Lung microvascular endothelial cell (primary cell): ENCODE measurements at regions not wholly inside any gene's neighbourhood (a gene's known extent, or its start where the extent isn't known, plus 50 kb on each side); places are given as distances from the start of the nearest gene placed in this dataset.

ENCODE experiments used
- DNase-seq, 2 donors: peaks; one replicate each; pipeline versions ENCODE4 v3.0.0 to v3.0.0-alpha.2; 2010; ENCODE audit warnings: low read depth in 2 of 2

GRCh38 chr9:108286638-108287206 is 569.1 kb downstream of the ACTL7B start:
- no peak for DNase-seq

- no peak for DNase-seq
Measured at GRCh38 chr9:108283696-108284095, 572.1 kb downstream of the ACTL7B start.

GRCh38 chr9:108282872-108283271 is 572.9 kb downstream of the ACTL7B start:
- peak; percentile 19 to 25 for DNase-seq

- DNase-seq: no peak
Measured at GRCh38 chr9:108281696-108282095, 574.1 kb downstream of the ACTL7B start.

GRCh38 chr9:108278341-108278740 is 577.4 kb downstream of the ACTL7B start:
- no peak for DNase-seq

- DNase-seq: no peak
Measured at GRCh38 chr9:108277216-108277615, 578.6 kb downstream of the ACTL7B start.

- DNase-seq: no peak
Measured at GRCh38 chr9:108275906-108276305, 579.9 kb downstream of the ACTL7B start.

GRCh38 chr9:108274971-108275370 is 580.8 kb downstream of the ACTL7B start:
- no peak for DNase-seq

- no peak for DNase-seq
Measured at GRCh38 chr9:108273988-108274387, 581.8 kb downstream of the ACTL7B start.

GRCh38 chr9:108272349-108272899 is 583.4 kb downstream of the ACTL7B start:
- DNase-seq: peak; percentile 60 to 75

GRCh38 chr9:108271646-108272348 is 584.0 kb downstream of the ACTL7B start:
- peak; percentile 67 to 76 for DNase-seq

- DNase-seq: no peak
Measured at GRCh38 chr9:108271236-108271635, 584.5 kb downstream of the ACTL7B start.

GRCh38 chr9:108270561-108270960 is 585.2 kb downstream of the ACTL7B start:
- no peak for DNase-seq

GRCh38 chr9:108270051-108270450 is 585.7 kb downstream of the ACTL7B start:
- DNase-seq: peak; percentile 5 to 41

GRCh38 chr9:108269371-108269770 is 586.4 kb downstream of the ACTL7B start:
- no peak for DNase-seq

GRCh38 chr9:108265065-108265464 is 590.7 kb downstream of the ACTL7B start:
- DNase-seq: no peak

- DNase-seq: no peak
Measured at GRCh38 chr9:108264093-108264492, 591.7 kb downstream of the ACTL7B start.

GRCh38 chr9:108262836-108263235 is 593.0 kb downstream of the ACTL7B start:
- no peak for DNase-seq

GRCh38 chr9:108259917-108260675 is 595.7 kb downstream of the ACTL7B start:
- DNase-seq: no peak

- no peak for DNase-seq
Measured at GRCh38 chr9:108258640-108259039, 597.1 kb downstream of the ACTL7B start.

- DNase-seq: no peak
Measured at GRCh38 chr9:108257382-108257781, 598.4 kb downstream of the ACTL7B start.

GRCh38 chr9:108254236-108254635 is 601.5 kb downstream of the ACTL7B start:
- DNase-seq: no peak
